ENCODE measurements at regions not wholly inside any gene's neighbourhood (a gene's known extent, or its start where the extent isn't known, plus 50 kb on each side); places are given as distances from the start of the nearest gene placed in this dataset.

DNA sequence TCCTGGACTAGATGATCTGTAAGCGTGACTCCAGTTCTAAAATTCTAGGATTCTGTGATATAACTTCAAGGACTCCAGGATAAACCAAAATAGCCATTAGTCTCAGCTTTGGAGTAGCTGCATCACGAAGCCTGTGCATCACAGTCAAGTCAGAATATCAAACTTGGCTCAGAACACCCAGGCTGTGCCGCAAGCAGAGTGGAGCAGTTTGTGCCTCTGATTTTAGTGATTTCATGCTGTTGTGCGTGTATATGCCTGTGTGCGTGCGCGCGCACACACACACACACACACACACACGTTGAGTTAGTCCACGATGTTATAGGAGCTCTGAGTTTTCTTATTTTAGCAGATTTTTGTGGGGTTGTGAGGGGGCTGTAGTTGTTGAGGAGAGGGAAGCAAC, 356.6 kb upstream of the KCNH8 start:
- TF ChIP-seq, protein P1, sequence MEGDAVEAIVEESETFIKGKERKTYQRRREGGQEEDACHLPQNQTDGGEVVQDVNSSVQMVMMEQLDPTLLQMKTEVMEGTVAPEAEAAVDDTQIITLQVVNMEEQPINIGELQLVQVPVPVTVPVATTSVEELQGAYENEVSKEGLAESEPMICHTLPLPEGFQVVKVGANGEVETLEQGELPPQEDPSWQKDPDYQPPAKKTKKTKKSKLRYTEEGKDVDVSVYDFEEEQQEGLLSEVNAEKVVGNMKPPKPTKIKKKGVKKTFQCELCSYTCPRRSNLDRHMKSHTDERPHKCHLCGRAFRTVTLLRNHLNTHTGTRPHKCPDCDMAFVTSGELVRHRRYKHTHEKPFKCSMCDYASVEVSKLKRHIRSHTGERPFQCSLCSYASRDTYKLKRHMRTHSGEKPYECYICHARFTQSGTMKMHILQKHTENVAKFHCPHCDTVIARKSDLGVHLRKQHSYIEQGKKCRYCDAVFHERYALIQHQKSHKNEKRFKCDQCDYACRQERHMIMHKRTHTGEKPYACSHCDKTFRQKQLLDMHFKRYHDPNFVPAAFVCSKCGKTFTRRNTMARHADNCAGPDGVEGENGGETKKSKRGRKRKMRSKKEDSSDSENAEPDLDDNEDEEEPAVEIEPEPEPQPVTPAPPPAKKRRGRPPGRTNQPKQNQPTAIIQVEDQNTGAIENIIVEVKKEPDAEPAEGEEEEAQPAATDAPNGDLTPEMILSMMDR (IDR thresholded peaks at IDR 0.05), result no peak
- TF ChIP-seq POLR2A (IDR thresholded peaks at IDR 0.05), result no peak

All from right lobe of liver (tissue), 4 donors.